ENCODE measurements at regions not wholly inside any gene's neighbourhood (a gene's known extent, or its start where the extent isn't known, plus 50 kb on each side); places are given as distances from the start of the nearest gene placed in this dataset.

DNA sequence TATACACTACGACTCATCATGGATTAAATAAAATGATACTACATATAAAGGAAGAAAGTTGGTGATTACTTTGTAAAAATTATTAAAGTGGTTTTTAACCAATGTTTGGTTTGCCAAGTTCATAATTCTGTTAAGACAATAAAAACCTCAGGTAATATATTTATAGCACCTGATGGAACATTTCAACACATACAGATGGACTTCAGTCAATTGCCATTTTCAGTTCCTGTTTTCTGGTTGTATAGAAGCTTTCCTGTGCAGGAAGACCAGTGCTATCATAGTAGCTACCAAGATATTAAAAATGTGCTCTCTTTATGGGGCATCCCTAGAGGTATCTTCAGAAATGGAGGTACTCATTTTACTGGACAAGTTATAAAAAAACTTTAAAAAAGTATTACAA, 1686.4 kb downstream of the GRIK2 start:
- no peak for TF ChIP-seq NR3C1 (CRISPR knock-in tag; conservative IDR thresholded peaks at IDR 0.05; ENCODE audit: low read depth)
- TF ChIP-seq, protein P1, sequence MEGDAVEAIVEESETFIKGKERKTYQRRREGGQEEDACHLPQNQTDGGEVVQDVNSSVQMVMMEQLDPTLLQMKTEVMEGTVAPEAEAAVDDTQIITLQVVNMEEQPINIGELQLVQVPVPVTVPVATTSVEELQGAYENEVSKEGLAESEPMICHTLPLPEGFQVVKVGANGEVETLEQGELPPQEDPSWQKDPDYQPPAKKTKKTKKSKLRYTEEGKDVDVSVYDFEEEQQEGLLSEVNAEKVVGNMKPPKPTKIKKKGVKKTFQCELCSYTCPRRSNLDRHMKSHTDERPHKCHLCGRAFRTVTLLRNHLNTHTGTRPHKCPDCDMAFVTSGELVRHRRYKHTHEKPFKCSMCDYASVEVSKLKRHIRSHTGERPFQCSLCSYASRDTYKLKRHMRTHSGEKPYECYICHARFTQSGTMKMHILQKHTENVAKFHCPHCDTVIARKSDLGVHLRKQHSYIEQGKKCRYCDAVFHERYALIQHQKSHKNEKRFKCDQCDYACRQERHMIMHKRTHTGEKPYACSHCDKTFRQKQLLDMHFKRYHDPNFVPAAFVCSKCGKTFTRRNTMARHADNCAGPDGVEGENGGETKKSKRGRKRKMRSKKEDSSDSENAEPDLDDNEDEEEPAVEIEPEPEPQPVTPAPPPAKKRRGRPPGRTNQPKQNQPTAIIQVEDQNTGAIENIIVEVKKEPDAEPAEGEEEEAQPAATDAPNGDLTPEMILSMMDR (IDR thresholded peaks at IDR 0.05): no peak
- TF ChIP-seq ZNF423 (CRISPR knock-in tag; IDR thresholded peaks at IDR 0.05): no peak
- TF ChIP-seq, protein P2, sequence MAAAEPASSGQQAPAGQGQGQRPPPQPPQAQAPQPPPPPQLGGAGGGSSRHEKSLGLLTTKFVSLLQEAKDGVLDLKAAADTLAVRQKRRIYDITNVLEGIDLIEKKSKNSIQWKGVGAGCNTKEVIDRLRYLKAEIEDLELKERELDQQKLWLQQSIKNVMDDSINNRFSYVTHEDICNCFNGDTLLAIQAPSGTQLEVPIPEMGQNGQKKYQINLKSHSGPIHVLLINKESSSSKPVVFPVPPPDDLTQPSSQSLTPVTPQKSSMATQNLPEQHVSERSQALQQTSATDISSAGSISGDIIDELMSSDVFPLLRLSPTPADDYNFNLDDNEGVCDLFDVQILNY (CRISPR knock-in tag; IDR thresholded peaks at IDR 0.05): no peak
- no peak for TF ChIP-seq FOXP1 (CRISPR knock-in tag; IDR thresholded peaks at IDR 0.05; ENCODE audit: borderline replicate concordance)
- TF ChIP-seq, protein P3, sequence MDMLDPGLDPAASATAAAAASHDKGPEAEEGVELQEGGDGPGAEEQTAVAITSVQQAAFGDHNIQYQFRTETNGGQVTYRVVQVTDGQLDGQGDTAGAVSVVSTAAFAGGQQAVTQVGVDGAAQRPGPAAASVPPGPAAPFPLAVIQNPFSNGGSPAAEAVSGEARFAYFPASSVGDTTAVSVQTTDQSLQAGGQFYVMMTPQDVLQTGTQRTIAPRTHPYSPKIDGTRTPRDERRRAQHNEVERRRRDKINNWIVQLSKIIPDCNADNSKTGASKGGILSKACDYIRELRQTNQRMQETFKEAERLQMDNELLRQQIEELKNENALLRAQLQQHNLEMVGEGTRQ (CRISPR knock-in tag; IDR thresholded peaks at IDR 0.05): no peak
- no peak for TF ChIP-seq CREM (CRISPR knock-in tag; IDR thresholded peaks at IDR 0.05)
- TF ChIP-seq, protein P4, sequence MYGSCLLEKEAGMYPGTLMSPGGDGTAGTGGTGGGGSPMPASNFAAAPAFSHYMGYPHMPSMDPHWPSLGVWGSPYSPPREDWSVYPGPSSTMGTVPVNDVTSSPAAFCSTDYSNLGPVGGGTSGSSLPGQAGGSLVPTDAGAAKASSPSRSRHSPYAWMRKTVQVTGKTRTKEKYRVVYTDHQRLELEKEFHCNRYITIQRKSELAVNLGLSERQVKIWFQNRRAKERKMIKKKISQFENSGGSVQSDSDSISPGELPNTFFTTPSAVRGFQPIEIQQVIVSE (CRISPR knock-in tag; IDR thresholded peaks at IDR 0.05; ENCODE audit: borderline replicate concordance): no peak
- no peak for TF ChIP-seq NR2C2 (CRISPR knock-in tag; IDR thresholded peaks at IDR 0.05)
- TF ChIP-seq TCF7 (CRISPR knock-in tag; IDR thresholded peaks at IDR 0.05; ENCODE audit: low read depth): no peak
- TF ChIP-seq, protein P5, sequence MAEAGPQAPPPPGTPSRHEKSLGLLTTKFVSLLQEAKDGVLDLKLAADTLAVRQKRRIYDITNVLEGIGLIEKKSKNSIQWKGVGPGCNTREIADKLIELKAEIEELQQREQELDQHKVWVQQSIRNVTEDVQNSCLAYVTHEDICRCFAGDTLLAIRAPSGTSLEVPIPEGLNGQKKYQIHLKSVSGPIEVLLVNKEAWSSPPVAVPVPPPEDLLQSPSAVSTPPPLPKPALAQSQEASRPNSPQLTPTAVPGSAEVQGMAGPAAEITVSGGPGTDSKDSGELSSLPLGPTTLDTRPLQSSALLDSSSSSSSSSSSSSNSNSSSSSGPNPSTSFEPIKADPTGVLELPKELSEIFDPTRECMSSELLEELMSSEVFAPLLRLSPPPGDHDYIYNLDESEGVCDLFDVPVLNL (CRISPR knock-in tag; IDR thresholded peaks at IDR 0.05; ENCODE audit: borderline replicate concordance, low read depth): no peak
- no peak for TF ChIP-seq EMX1 (CRISPR knock-in tag; IDR thresholded peaks at IDR 0.05)
- TF ChIP-seq, protein P6, sequence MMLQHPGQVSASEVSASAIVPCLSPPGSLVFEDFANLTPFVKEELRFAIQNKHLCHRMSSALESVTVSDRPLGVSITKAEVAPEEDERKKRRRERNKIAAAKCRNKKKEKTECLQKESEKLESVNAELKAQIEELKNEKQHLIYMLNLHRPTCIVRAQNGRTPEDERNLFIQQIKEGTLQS (CRISPR knock-in tag; conservative IDR thresholded peaks at IDR 0.05): no peak
- TF ChIP-seq JUN (CRISPR knock-in tag; IDR thresholded peaks at IDR 0.05): no peak

Measured in WTC11 (cell line).